ENCODE measurements at regions not wholly inside any gene's neighbourhood (a gene's known extent, or its start where the extent isn't known, plus 50 kb on each side); places are given as distances from the start of the nearest gene placed in this dataset.

- TF ChIP-seq CTCF (IDR thresholded peaks at IDR 0.05), result no peak
- no peak overlapping the region for H3K4me3 ChIP-seq
- no peak for DNase-seq (ENCODE audit: low spot score)
- no peak overlapping the region for H3K27ac ChIP-seq
These were observed 153.2 kb downstream of the KLF6 start for GRCh38 chr10:3631701-3632330.

- TF ChIP-seq CTCF (IDR thresholded peaks at IDR 0.05), result no peak
- Histone ChIP-seq H3K4me3 (no peak overlapping the region), H3K27ac (no peak overlapping the region)
- DNase-seq (ENCODE audit: low spot score), result no peak
These were observed 153.7 kb downstream of the KLF6 start for GRCh38 chr10:3631291-3631690.

- Histone ChIP-seq H3K4me3 (no peak overlapping the region), H3K27ac (peak overlapping the region in 1 of 2 donors; percentile 36)
- no peak for TF ChIP-seq CTCF (IDR thresholded peaks at IDR 0.05)
- DNase-seq (ENCODE audit: low spot score), result no peak
These were observed 158.9 kb downstream of the KLF6 start for GRCh38 chr10:3625959-3626751.

GRCh38 chr10:3624367-3624766, 160.6 kb downstream of the KLF6 start:
- TF ChIP-seq CTCF (IDR thresholded peaks at IDR 0.05), result no peak
- Histone ChIP-seq H3K4me3 (peak overlapping the region; percentile 41), H3K27ac (peak overlapping the region; percentile 47 to 85)
- peak; percentile 79 for DNase-seq (ENCODE audit: low spot score)

- H3K27ac ChIP-seq, result peak overlapping the region; percentile 47 to 85
- no peak for DNase-seq (ENCODE audit: low spot score)
- H3K4me3 ChIP-seq, result peak overlapping the region; percentile 41
- TF ChIP-seq CTCF (IDR thresholded peaks at IDR 0.05), result no peak
These were observed 161.3 kb downstream of the KLF6 start for GRCh38 chr10:3623746-3624145.

- DNase-seq (ENCODE audit: low spot score), result no peak
- no peak overlapping the region for H3K4me3 ChIP-seq
- peak overlapping the region; percentile 47 to 85 for H3K27ac ChIP-seq
- no peak for TF ChIP-seq CTCF (IDR thresholded peaks at IDR 0.05)
These were observed 162.0 kb downstream of the KLF6 start for GRCh38 chr10:3622845-3623621.
